ENCODE measurements at regions not wholly inside any gene's neighbourhood (a gene's known extent, or its start where the extent isn't known, plus 50 kb on each side); places are given as distances from the start of the nearest gene placed in this dataset.

- Mint-ChIP-seq H3K36me3 (peaks cover 4% of the 10 kb centered on the region), H3K27ac (peak overlapping the region; percentile 58), H3K4me3 (no peak overlapping the region), H3K4me1 (ENCODE audit: unreplicated experiment) (no peaks in the 10 kb centered on the region), H3K9me3 (peaks cover 9% of the 10 kb centered on the region), H3K27me3 (no peaks in the 10 kb centered on the region)
- no peak for DNase-seq (ENCODE audit: extremely low spot score, unreplicated experiment)
- no peak for TF ChIP-seq CTCF (conservative IDR thresholded peaks at IDR 0.05)
Observed at GRCh38 chr2:196500686-196501431, 138.7 kb upstream of the CCDC150 start.

GRCh38 chr2:196501836-196502235 lies 137.7 kb upstream of the CCDC150 start:
- Mint-ChIP-seq H3K27me3 (no peaks in the 10 kb centered on the region), H3K27ac (no peak overlapping the region), H3K36me3 (peaks cover 4% of the 10 kb centered on the region), H3K4me1 (ENCODE audit: unreplicated experiment) (no peaks in the 10 kb centered on the region), H3K9me3 (peaks cover 9% of the 10 kb centered on the region), H3K4me3 (no peak overlapping the region)
- no peak for DNase-seq (ENCODE audit: extremely low spot score, unreplicated experiment)
- no peak for TF ChIP-seq CTCF (conservative IDR thresholded peaks at IDR 0.05)

GRCh38 chr2:196502386-196502785 lies 137.1 kb upstream of the CCDC150 start:
- no peaks in the 10 kb centered on the region for H3K27me3 Mint-ChIP-seq
- H3K27ac Mint-ChIP-seq, result no peak overlapping the region
- DNase-seq (ENCODE audit: extremely low spot score, unreplicated experiment), result no peak
- no peak for TF ChIP-seq CTCF (conservative IDR thresholded peaks at IDR 0.05)
- no peak overlapping the region for H3K4me3 Mint-ChIP-seq
- no peaks in the 10 kb centered on the region for H3K4me1 Mint-ChIP-seq (ENCODE audit: unreplicated experiment)
- peaks cover 8% of the 10 kb centered on the region for H3K9me3 Mint-ChIP-seq
- H3K36me3 Mint-ChIP-seq, result peaks cover 4% of the 10 kb centered on the region

GRCh38 chr2:196503398-196503797 lies 136.1 kb upstream of the CCDC150 start:
- DNase-seq (ENCODE audit: extremely low spot score, unreplicated experiment), result no peak
- no peak for TF ChIP-seq CTCF (conservative IDR thresholded peaks at IDR 0.05)
- Mint-ChIP-seq H3K4me1 (ENCODE audit: unreplicated experiment) (no peaks in the 10 kb centered on the region), H3K9me3 (peaks cover 4% of the 10 kb centered on the region), H3K27ac (no peak overlapping the region), H3K27me3 (no peaks in the 10 kb centered on the region), H3K36me3 (peaks cover 4% of the 10 kb centered on the region), H3K4me3 (no peak overlapping the region)

- no peak overlapping the region for H3K27ac Mint-ChIP-seq
- no peak for TF ChIP-seq CTCF (conservative IDR thresholded peaks at IDR 0.05)
- H3K36me3 Mint-ChIP-seq, result peaks cover 4% of the 10 kb centered on the region
- peaks cover under 1% of the 10 kb centered on the region for H3K4me1 Mint-ChIP-seq (ENCODE audit: unreplicated experiment)
- no peaks in the 10 kb centered on the region for H3K9me3 Mint-ChIP-seq
- H3K27me3 Mint-ChIP-seq, result no peaks in the 10 kb centered on the region
- H3K4me3 Mint-ChIP-seq, result no peak overlapping the region
- DNase-seq (ENCODE audit: extremely low spot score, unreplicated experiment), result no peak
Observed at GRCh38 chr2:196504788-196505187, 134.7 kb upstream of the CCDC150 start.

Data from type B pancreatic cell (in vitro differentiated cells).